ENCODE measurements at regions not wholly inside any gene's neighbourhood (a gene's known extent, or its start where the extent isn't known, plus 50 kb on each side); places are given as distances from the start of the nearest gene placed in this dataset.

- Histone ChIP-seq H3K27me3 (ENCODE audit: control insufficient read depth in 2 of 2, insufficient read depth in 2 of 2, low read length in 2 of 2) (no peaks in the 10 kb centered on the region), H3K9ac (ENCODE audit: low read depth in 1 of 2, low read length in 2 of 2) (no peak overlapping the region), H3K4me1 (ENCODE audit: control insufficient read depth in 2 of 2, insufficient read depth in 2 of 2, low read length in 2 of 2) (peaks cover 0 to 5% of the 10 kb centered on the region in 2 donors), H3K36me3 (ENCODE audit: control insufficient read depth in 2 of 2, insufficient read depth in 2 of 2, low read length in 2 of 2) (no peaks in the 10 kb centered on the region), H3K9me3 (ENCODE audit: control insufficient read depth in 2 of 2, low read length in 2 of 2) (no peaks in the 10 kb centered on the region), H3K4me3 (ENCODE audit: low read length in 2 of 2) (no peak overlapping the region), H3K27ac (ENCODE audit: low read depth in 2 of 2, low read length in 2 of 2) (no peak overlapping the region)
Observed at GRCh38 chr3:66606868-66607267, 106.0 kb upstream of the LRIG1 start.

GRCh38 chr3:66609660-66610561 is 109.1 kb upstream of the LRIG1 start:
- no peaks in the 10 kb centered on the region for H3K27me3 ChIP-seq (ENCODE audit: control insufficient read depth in 2 of 2, insufficient read depth in 2 of 2, low read length in 2 of 2)
- H3K4me3 ChIP-seq (ENCODE audit: low read length in 2 of 2), result no peak overlapping the region
- H3K36me3 ChIP-seq (ENCODE audit: control insufficient read depth in 2 of 2, insufficient read depth in 2 of 2, low read length in 2 of 2), result no peaks in the 10 kb centered on the region
- H3K9me3 ChIP-seq (ENCODE audit: control insufficient read depth in 2 of 2, low read length in 2 of 2), result no peaks in the 10 kb centered on the region
- H3K27ac ChIP-seq (ENCODE audit: low read depth in 2 of 2, low read length in 2 of 2), result no peak overlapping the region
- H3K4me1 ChIP-seq (ENCODE audit: control insufficient read depth in 2 of 2, insufficient read depth in 2 of 2, low read length in 2 of 2), result no peaks in the 10 kb centered on the region
- no peak overlapping the region for H3K9ac ChIP-seq (ENCODE audit: low read depth in 1 of 2, low read length in 2 of 2)

GRCh38 chr3:66610562-66610909 is 109.7 kb upstream of the LRIG1 start:
- Histone ChIP-seq H3K4me3 (ENCODE audit: low read length in 2 of 2) (no peak overlapping the region), H3K4me1 (ENCODE audit: control insufficient read depth in 2 of 2, insufficient read depth in 2 of 2, low read length in 2 of 2) (no peaks in the 10 kb centered on the region), H3K9me3 (ENCODE audit: control insufficient read depth in 2 of 2, low read length in 2 of 2) (no peaks in the 10 kb centered on the region), H3K9ac (ENCODE audit: low read depth in 1 of 2, low read length in 2 of 2) (no peak overlapping the region), H3K27me3 (ENCODE audit: control insufficient read depth in 2 of 2, insufficient read depth in 2 of 2, low read length in 2 of 2) (no peaks in the 10 kb centered on the region), H3K27ac (ENCODE audit: low read depth in 2 of 2, low read length in 2 of 2) (no peak overlapping the region), H3K36me3 (ENCODE audit: control insufficient read depth in 2 of 2, insufficient read depth in 2 of 2, low read length in 2 of 2) (no peaks in the 10 kb centered on the region)

GRCh38 chr3:66615643-66616301 is 115.0 kb upstream of the LRIG1 start:
- no peaks in the 10 kb centered on the region for H3K4me1 ChIP-seq (ENCODE audit: control insufficient read depth in 2 of 2, insufficient read depth in 2 of 2, low read length in 2 of 2)
- H3K27ac ChIP-seq (ENCODE audit: low read depth in 2 of 2, low read length in 2 of 2), result no peak overlapping the region
- no peaks in the 10 kb centered on the region for H3K27me3 ChIP-seq (ENCODE audit: control insufficient read depth in 2 of 2, insufficient read depth in 2 of 2, low read length in 2 of 2)
- no peaks in the 10 kb centered on the region for H3K36me3 ChIP-seq (ENCODE audit: control insufficient read depth in 2 of 2, insufficient read depth in 2 of 2, low read length in 2 of 2)
- no peaks in the 10 kb centered on the region for H3K9me3 ChIP-seq (ENCODE audit: control insufficient read depth in 2 of 2, low read length in 2 of 2)
- no peak overlapping the region for H3K9ac ChIP-seq (ENCODE audit: low read depth in 1 of 2, low read length in 2 of 2)
- H3K4me3 ChIP-seq (ENCODE audit: low read length in 2 of 2), result no peak overlapping the region

GRCh38 chr3:66617351-66617750 is 116.5 kb upstream of the LRIG1 start:
- Histone ChIP-seq H3K27me3 (ENCODE audit: control insufficient read depth in 2 of 2, insufficient read depth in 2 of 2, low read length in 2 of 2) (no peaks in the 10 kb centered on the region), H3K9ac (ENCODE audit: low read depth in 1 of 2, low read length in 2 of 2) (no peak overlapping the region), H3K27ac (ENCODE audit: low read depth in 2 of 2, low read length in 2 of 2) (no peak overlapping the region), H3K36me3 (ENCODE audit: control insufficient read depth in 2 of 2, insufficient read depth in 2 of 2, low read length in 2 of 2) (no peaks in the 10 kb centered on the region), H3K4me3 (ENCODE audit: low read length in 2 of 2) (no peak overlapping the region), H3K9me3 (ENCODE audit: control insufficient read depth in 2 of 2, low read length in 2 of 2) (no peaks in the 10 kb centered on the region), H3K4me1 (ENCODE audit: control insufficient read depth in 2 of 2, insufficient read depth in 2 of 2, low read length in 2 of 2) (peaks cover 0 to 1% of the 10 kb centered on the region in 2 donors)

GRCh38 chr3:66618066-66618465 is 117.2 kb upstream of the LRIG1 start:
- Histone ChIP-seq H3K27me3 (ENCODE audit: control insufficient read depth in 2 of 2, insufficient read depth in 2 of 2, low read length in 2 of 2) (no peaks in the 10 kb centered on the region), H3K9ac (ENCODE audit: low read depth in 1 of 2, low read length in 2 of 2) (no peak overlapping the region), H3K4me1 (ENCODE audit: control insufficient read depth in 2 of 2, insufficient read depth in 2 of 2, low read length in 2 of 2) (peaks cover 5 to 8% of the 10 kb centered on the region in 2 donors), H3K9me3 (ENCODE audit: control insufficient read depth in 2 of 2, low read length in 2 of 2) (no peaks in the 10 kb centered on the region), H3K27ac (ENCODE audit: low read depth in 2 of 2, low read length in 2 of 2) (no peak overlapping the region), H3K36me3 (ENCODE audit: control insufficient read depth in 2 of 2, insufficient read depth in 2 of 2, low read length in 2 of 2) (no peaks in the 10 kb centered on the region), H3K4me3 (ENCODE audit: low read length in 2 of 2) (no peak overlapping the region)

- no peaks in the 10 kb centered on the region for H3K36me3 ChIP-seq (ENCODE audit: control insufficient read depth in 2 of 2, insufficient read depth in 2 of 2, low read length in 2 of 2)
- H3K27ac ChIP-seq (ENCODE audit: low read depth in 2 of 2, low read length in 2 of 2), result no peak overlapping the region
- H3K4me3 ChIP-seq (ENCODE audit: low read length in 2 of 2), result no peak overlapping the region
- H3K27me3 ChIP-seq (ENCODE audit: control insufficient read depth in 2 of 2, insufficient read depth in 2 of 2, low read length in 2 of 2), result no peaks in the 10 kb centered on the region
- H3K9ac ChIP-seq (ENCODE audit: low read depth in 1 of 2, low read length in 2 of 2), result no peak overlapping the region
- no peaks in the 10 kb centered on the region for H3K9me3 ChIP-seq (ENCODE audit: control insufficient read depth in 2 of 2, low read length in 2 of 2)
- peaks cover 6 to 12% of the 10 kb centered on the region in 2 donors for H3K4me1 ChIP-seq (ENCODE audit: control insufficient read depth in 2 of 2, insufficient read depth in 2 of 2, low read length in 2 of 2)
Observed at GRCh38 chr3:66620296-66620695, 119.5 kb upstream of the LRIG1 start.

- no peaks in the 10 kb centered on the region for H3K36me3 ChIP-seq (ENCODE audit: control insufficient read depth in 2 of 2, insufficient read depth in 2 of 2, low read length in 2 of 2)
- no peaks in the 10 kb centered on the region for H3K9me3 ChIP-seq (ENCODE audit: control insufficient read depth in 2 of 2, low read length in 2 of 2)
- peaks cover 6 to 14% of the 10 kb centered on the region in 2 donors for H3K4me1 ChIP-seq (ENCODE audit: control insufficient read depth in 2 of 2, insufficient read depth in 2 of 2, low read length in 2 of 2)
- H3K27me3 ChIP-seq (ENCODE audit: control insufficient read depth in 2 of 2, insufficient read depth in 2 of 2, low read length in 2 of 2), result no peaks in the 10 kb centered on the region
- no peak overlapping the region for H3K9ac ChIP-seq (ENCODE audit: low read depth in 1 of 2, low read length in 2 of 2)
- H3K27ac ChIP-seq (ENCODE audit: low read depth in 2 of 2, low read length in 2 of 2), result peak overlapping the region; percentile 39 to 56
- no peak overlapping the region for H3K4me3 ChIP-seq (ENCODE audit: low read length in 2 of 2)
Observed at GRCh38 chr3:66622756-66623457, 122.1 kb upstream of the LRIG1 start.

- Histone ChIP-seq H3K9me3 (ENCODE audit: control insufficient read depth in 2 of 2, low read length in 2 of 2) (no peaks in the 10 kb centered on the region), H3K9ac (ENCODE audit: low read depth in 1 of 2, low read length in 2 of 2) (no peak overlapping the region), H3K4me1 (ENCODE audit: control insufficient read depth in 2 of 2, insufficient read depth in 2 of 2, low read length in 2 of 2) (peaks cover 6 to 14% of the 10 kb centered on the region in 2 donors), H3K27me3 (ENCODE audit: control insufficient read depth in 2 of 2, insufficient read depth in 2 of 2, low read length in 2 of 2) (no peaks in the 10 kb centered on the region), H3K36me3 (ENCODE audit: control insufficient read depth in 2 of 2, insufficient read depth in 2 of 2, low read length in 2 of 2) (no peaks in the 10 kb centered on the region), H3K27ac (ENCODE audit: low read depth in 2 of 2, low read length in 2 of 2) (no peak overlapping the region), H3K4me3 (ENCODE audit: low read length in 2 of 2) (no peak overlapping the region)
Observed at GRCh38 chr3:66625505-66626216, 124.8 kb upstream of the LRIG1 start.
